Ectodermal cell (in vitro differentiated cells): ENCODE measurements at regions not wholly inside any gene's neighbourhood (a gene's known extent, or its start where the extent isn't known, plus 50 kb on each side); places are given as distances from the start of the nearest gene placed in this dataset.

Experiments
- H3K27ac ChIP-seq: 2 replicates; pipeline ENCODE4 v1.7.0; 2013; ENCODE audit warnings: mild to moderate bottlenecking, low read depth, low read length; ENCODE audit not compliant: insufficient read depth, poor library complexity, severe bottlenecking
- H3K27me3 ChIP-seq: 2 replicates; pipeline ENCODE4 v1.7.0; 2013; ENCODE audit warnings: mild to moderate bottlenecking, low read length; ENCODE audit not compliant: insufficient read depth, control insufficient read depth, poor library complexity, severe bottlenecking
- H3K36me3 ChIP-seq: one replicate; pipeline ENCODE4 v1.7.0; 2013; ENCODE audit warnings: low read length; ENCODE audit not compliant: control insufficient read depth, insufficient read depth
- H3K4me1 ChIP-seq: one replicate; pipeline ENCODE4 v1.7.0; 2013; ENCODE audit warnings: low read length; ENCODE audit not compliant: control insufficient read depth, insufficient read depth
- H3K4me3 ChIP-seq: 2 replicates; pipeline ENCODE4 v1.7.0; 2013; ENCODE audit warnings: low read depth, low read length, control low read depth; ENCODE audit not compliant: insufficient read depth
- H3K9me3 ChIP-seq: 2 replicates; pipeline ENCODE4 v1.7.0; 2013; ENCODE audit warnings: mild to moderate bottlenecking, low read length, moderate library complexity; ENCODE audit not compliant: control insufficient read depth
- WGBS, 2 experiments: methylation state at CpG; one replicate each; pipeline ENCODE4 v1.1.7; 2013; ENCODE audit warnings: missing lambda C conversion rate in 2 of 2; 5-methylcytosine and 5-hydroxymethylcytosine counted together

GRCh38 chr12:76246611-76247010 is 101.6 kb downstream of the BBS10 start:
- Histone ChIP-seq H3K36me3 (no peaks in the 10 kb centered on the region), H3K27me3 (no peaks in the 10 kb centered on the region), H3K4me1 (peaks cover 6% of the 10 kb centered on the region), H3K27ac (no peak overlapping the region), H3K4me3 (no peak overlapping the region), H3K9me3 (no peaks in the 10 kb centered on the region)
- 74 to 90% methylated on average over 1 to 2 of the region's 2 CpGs for WGBS, 2 experiments

GRCh38 chr12:76244300-76244699 is 103.9 kb downstream of the BBS10 start:
- Histone ChIP-seq H3K9me3 (no peaks in the 10 kb centered on the region), H3K36me3 (no peaks in the 10 kb centered on the region), H3K4me1 (no peaks in the 10 kb centered on the region), H3K4me3 (no peak overlapping the region), H3K27me3 (no peaks in the 10 kb centered on the region), H3K27ac (no peak overlapping the region)
- 95 to 100% methylated on average over 3 of the region's 3 CpGs for WGBS, 2 experiments

GRCh38 chr12:76242813-76243550 is 105.2 kb downstream of the BBS10 start:
- Histone ChIP-seq H3K4me1 (no peaks in the 10 kb centered on the region), H3K9me3 (no peaks in the 10 kb centered on the region), H3K4me3 (no peak overlapping the region), H3K36me3 (no peaks in the 10 kb centered on the region), H3K27ac (no peak overlapping the region), H3K27me3 (no peaks in the 10 kb centered on the region)
- 89 to 92% methylated on average over 2 of the region's 2 CpGs for WGBS, 2 experiments

- Histone ChIP-seq H3K27me3 (no peaks in the 10 kb centered on the region), H3K4me1 (no peaks in the 10 kb centered on the region), H3K4me3 (no peak overlapping the region), H3K36me3 (no peaks in the 10 kb centered on the region), H3K27ac (no peak overlapping the region), H3K9me3 (no peaks in the 10 kb centered on the region)
- WGBS, 2 experiments: 80% methylated on average over 1 of the region's 1 CpG; no CpG with 5 or more reads in 1 of the 2 experiments
Observed at GRCh38 chr12:76241371-76241770, 106.8 kb downstream of the BBS10 start.

- no peaks in the 10 kb centered on the region for H3K9me3 ChIP-seq
Observed at GRCh38 chr12:76240281-76240680, 107.9 kb downstream of the BBS10 start.

GRCh38 chr12:76238688-76239087 is 109.5 kb downstream of the BBS10 start:
- Histone ChIP-seq H3K36me3 (no peaks in the 10 kb centered on the region), H3K27me3 (no peaks in the 10 kb centered on the region), H3K4me3 (no peak overlapping the region), H3K27ac (no peak overlapping the region), H3K9me3 (no peaks in the 10 kb centered on the region), H3K4me1 (no peaks in the 10 kb centered on the region)
- 93% methylated on average over 4 of the region's 4 CpGs for WGBS, 2 experiments

More at GRCh38 chr12:76240281-76240680, 107.9 kb downstream of the BBS10 start:
- Histone ChIP-seq H3K27ac (no peak overlapping the region), H3K4me3 (no peak overlapping the region), H3K4me1 (no peaks in the 10 kb centered on the region), H3K27me3 (no peaks in the 10 kb centered on the region), H3K36me3 (no peaks in the 10 kb centered on the region)
- 95 to 96% methylated on average over 6 of the region's 6 CpGs for WGBS, 2 experiments

- H3K4me3 ChIP-seq: no peak overlapping the region
- no peaks in the 10 kb centered on the region for H3K27me3 ChIP-seq
- H3K4me1 ChIP-seq: no peaks in the 10 kb centered on the region
- H3K9me3 ChIP-seq: no peaks in the 10 kb centered on the region
- H3K36me3 ChIP-seq: no peaks in the 10 kb centered on the region
- H3K27ac ChIP-seq: no peak overlapping the region
- 92 to 94% methylated on average over 7 of the region's 7 CpGs for WGBS, 2 experiments
Observed at GRCh38 chr12:76237086-76237701, 111.0 kb downstream of the BBS10 start.

- 93 to 97% methylated on average over 7 of the region's 7 CpGs for WGBS, 2 experiments
- Histone ChIP-seq H3K9me3 (no peaks in the 10 kb centered on the region), H3K36me3 (no peaks in the 10 kb centered on the region), H3K27ac (no peak overlapping the region), H3K4me1 (no peaks in the 10 kb centered on the region), H3K27me3 (no peaks in the 10 kb centered on the region), H3K4me3 (no peak overlapping the region)
Observed at GRCh38 chr12:76236640-76237039, 111.6 kb downstream of the BBS10 start.

- 97 to 100% methylated on average over 2 of the region's 2 CpGs for WGBS, 2 experiments
- Histone ChIP-seq H3K27ac (no peak overlapping the region), H3K4me3 (no peak overlapping the region), H3K36me3 (no peaks in the 10 kb centered on the region), H3K27me3 (no peaks in the 10 kb centered on the region), H3K9me3 (no peaks in the 10 kb centered on the region), H3K4me1 (no peaks in the 10 kb centered on the region)
Observed at GRCh38 chr12:76234741-76235140, 113.5 kb downstream of the BBS10 start.

- no peak overlapping the region for H3K4me3 ChIP-seq
- no peak overlapping the region for H3K27ac ChIP-seq
- no peaks in the 10 kb centered on the region for H3K36me3 ChIP-seq
- H3K4me1 ChIP-seq: no peaks in the 10 kb centered on the region
- 83 to 96% methylated on average over 2 of the region's 2 CpGs for WGBS, 2 experiments
- no peaks in the 10 kb centered on the region for H3K27me3 ChIP-seq
- no peaks in the 10 kb centered on the region for H3K9me3 ChIP-seq
Observed at GRCh38 chr12:76232013-76232412, 116.2 kb downstream of the BBS10 start.
